GM12864 (cell line): ENCODE measurements at regions not wholly inside any gene's neighbourhood (a gene's known extent, or its start where the extent isn't known, plus 50 kb on each side); places are given as distances from the start of the nearest gene placed in this dataset.

Experiments used
- DNase-seq: peaks from one replicate; pipeline ENCODE4 v3.0.0-alpha.2; 2011; ENCODE audit warnings: low read depth
- H3K4me3 ChIP-seq: 2 replicates; pipeline ENCODE4 v1.5.1; 2011; ENCODE audit warnings: mild to moderate bottlenecking, low read depth, low read length, control low read depth
- CTCF ChIP-seq: IDR thresholded peaks from 2 replicates; pipeline ENCODE4 v1.5.1; 2011; ENCODE audit warnings: low read depth, mild to moderate bottlenecking, moderate library complexity, low read length, control low read depth, inconsistent platforms; ENCODE audit errors: missing control alignments

- no peak for DNase-seq
- H3K4me3 ChIP-seq, result no peak overlapping the region
- TF ChIP-seq CTCF, result no peak
These were observed 262.8 kb upstream of the AGAP1 start for GRCh38 chr2:235230821-235231601.

GRCh38 chr2:235232449-235233433 lies 261.1 kb upstream of the AGAP1 start:
- TF ChIP-seq CTCF, result no peak
- H3K4me3 ChIP-seq, result no peak overlapping the region
- DNase-seq, result no peak

- TF ChIP-seq CTCF, result no peak
- H3K4me3 ChIP-seq, result no peak overlapping the region
- DNase-seq, result no peak
These were observed 259.1 kb upstream of the AGAP1 start for GRCh38 chr2:235234736-235235135.

GRCh38 chr2:235235977-235236767 lies 257.7 kb upstream of the AGAP1 start:
- no peak overlapping the region for H3K4me3 ChIP-seq
- no peak for DNase-seq
- no peak for TF ChIP-seq CTCF

- no peak overlapping the region for H3K4me3 ChIP-seq
- no peak for DNase-seq
- no peak for TF ChIP-seq CTCF
These were observed 255.3 kb upstream of the AGAP1 start for GRCh38 chr2:235238537-235238936.

GRCh38 chr2:235240574-235240973 lies 253.3 kb upstream of the AGAP1 start:
- no peak for TF ChIP-seq CTCF
- H3K4me3 ChIP-seq, result no peak overlapping the region
- DNase-seq, result no peak
